ENCODE measurements at regions not wholly inside any gene's neighbourhood (a gene's known extent, or its start where the extent isn't known, plus 50 kb on each side); places are given as distances from the start of the nearest gene placed in this dataset.

DNA sequence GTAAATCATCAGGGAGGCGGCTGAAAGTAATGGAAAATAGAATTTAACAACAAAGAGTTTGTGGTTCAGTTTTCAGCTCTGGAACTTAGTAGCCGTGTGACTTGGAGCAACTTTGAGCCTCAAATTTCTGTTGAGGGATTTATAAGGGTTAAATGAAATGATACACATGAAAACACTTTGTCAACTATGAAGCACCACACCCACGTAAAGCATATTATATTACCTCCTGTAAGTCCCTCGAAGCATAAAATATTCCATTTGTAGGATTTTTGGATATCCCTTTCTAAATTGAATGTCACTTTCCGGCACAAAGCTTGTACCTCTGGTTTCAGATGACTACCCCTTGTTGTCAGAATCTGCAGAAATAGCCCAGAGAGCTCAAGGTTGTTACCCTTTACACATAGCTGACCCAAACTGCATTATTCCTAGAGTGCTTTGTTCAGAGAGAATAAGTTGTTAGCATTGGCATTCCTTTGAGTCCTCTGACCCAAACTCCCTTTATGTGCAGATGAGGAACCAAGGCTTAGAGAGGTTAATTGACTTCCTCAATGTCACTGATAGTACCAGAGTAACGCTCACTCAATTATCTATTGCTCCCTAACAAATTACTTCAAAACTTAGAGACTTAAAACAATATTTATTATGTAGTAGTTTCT is 187.9 kb upstream of the UMPS start:
- 74 to 77% methylated on average over 6 of the region's 6 CpGs for WGBS, 2 donors
- intact Hi-C loops (cut with DNase I; ENCODE audit: low total_unique reads), result loop anchor here (10.0 kb wide), 1 partner anchor 188 kb away; no protein-coding TSS in a partner anchor

DNA sequence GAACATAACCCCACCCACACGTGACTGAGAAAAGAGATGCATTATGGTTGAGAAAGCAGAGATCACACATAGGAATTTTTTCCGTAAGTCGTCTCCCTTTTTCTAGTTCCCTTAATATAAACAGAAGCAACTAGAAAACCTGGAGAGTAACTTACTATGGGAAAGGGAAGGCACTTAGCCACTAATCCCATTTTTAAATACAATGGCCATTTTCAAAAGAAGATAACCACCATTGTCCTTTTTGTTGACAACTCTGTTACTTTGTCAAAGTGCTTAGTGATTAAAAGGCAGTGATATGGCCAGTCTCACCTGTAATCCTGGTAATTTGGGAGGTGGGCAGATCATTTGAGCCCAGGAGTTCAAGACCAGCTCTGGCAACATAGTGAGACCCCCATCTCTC is 184.4 kb upstream of the UMPS start:
- no peak overlapping the region for H3K4me3 ChIP-seq (ENCODE audit: low read depth, poor library complexity, severe bottlenecking)
- WGBS, 2 donors, result 87% methylated on average over 3 of the region's 3 CpGs
- intact Hi-C loops (cut with DNase I; ENCODE audit: low total_unique reads), result loop anchor here (10.0 kb wide), 1 partner anchor 191 kb away; no protein-coding TSS in a partner anchor
- TF ChIP-seq CTCF (IDR thresholded peaks at IDR 0.05), result no peak
- TF ChIP-seq POLR2A (IDR thresholded peaks at IDR 0.05), result no peak
- no peak for DNase-seq (ENCODE audit: low spot score in 2 of 2)

More for the DNA sequence above, 187.9 kb upstream of the UMPS start:
- no peak for DNase-seq (ENCODE audit: low spot score in 2 of 2)
- no peak overlapping the region for H3K4me3 ChIP-seq (ENCODE audit: low read depth, poor library complexity, severe bottlenecking)
- TF ChIP-seq POLR2A (IDR thresholded peaks at IDR 0.05), result no peak

DNA sequence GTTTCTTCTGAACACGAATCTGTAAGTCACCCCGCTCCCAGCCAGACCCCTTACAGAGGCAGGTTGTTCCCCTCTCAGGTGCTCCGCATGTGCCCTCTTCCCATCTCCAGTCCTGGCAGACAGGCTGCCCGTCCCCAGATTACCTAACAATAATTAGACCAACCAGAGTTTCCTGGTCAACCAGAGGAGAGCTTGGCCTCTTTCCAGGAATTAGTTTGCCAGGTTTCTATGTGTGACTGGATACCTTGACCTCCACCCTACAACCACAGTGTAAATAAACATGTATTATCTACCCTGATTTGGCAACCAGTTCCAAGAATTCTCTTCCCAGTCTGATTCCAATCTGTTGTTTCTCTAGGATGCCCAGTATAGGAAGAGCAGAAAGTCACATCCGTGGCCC is 178.0 kb upstream of the UMPS start:
- TF ChIP-seq POLR2A (IDR thresholded peaks at IDR 0.05), result no peak
- TF ChIP-seq CTCF (IDR thresholded peaks at IDR 0.05), result peak in 1 of 3 donors; percentile 43
- no peak for DNase-seq (ENCODE audit: low spot score in 2 of 2)
- intact Hi-C loops (cut with DNase I; ENCODE audit: low total_unique reads), result no loop called here
- H3K4me3 ChIP-seq (ENCODE audit: low read depth, poor library complexity, severe bottlenecking), result no peak overlapping the region
- 74 to 77% methylated on average over 5 of the region's 5 CpGs for WGBS, 2 donors

- intact Hi-C loops (cut with DNase I; ENCODE audit: low total_unique reads), result no loop called here
Measured at GRCh38 chr3:124553178-124553577, 177.1 kb upstream of the UMPS start.

DNA sequence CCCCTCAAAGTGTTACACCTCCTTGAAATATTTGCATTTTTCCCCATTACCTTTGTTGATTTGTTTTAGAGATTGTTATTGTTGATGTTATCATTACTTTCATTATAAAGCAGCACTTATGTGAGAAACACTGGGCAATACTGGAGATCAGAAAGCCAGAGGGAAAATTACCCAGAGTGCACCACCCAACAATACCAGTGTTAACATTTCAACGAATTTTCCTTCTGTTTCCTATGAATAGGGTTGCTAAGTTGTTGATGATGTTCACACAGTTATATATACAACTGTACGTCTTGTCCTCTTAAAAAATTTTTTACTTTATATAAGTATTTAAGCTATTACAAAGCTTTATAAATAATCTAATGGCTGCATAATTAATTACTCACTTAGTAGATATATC is 173.6 kb upstream of the UMPS start:
- WGBS, 2 donors, result 36 to 50% methylated on average over 2 of the region's 2 CpGs
- intact Hi-C loops (cut with DNase I; ENCODE audit: low total_unique reads), result no loop called here

More at GRCh38 chr3:124553178-124553577, 177.1 kb upstream of the UMPS start:
- H3K4me3 ChIP-seq (ENCODE audit: low read depth, poor library complexity, severe bottlenecking), result no peak overlapping the region
- no peak for TF ChIP-seq CTCF (IDR thresholded peaks at IDR 0.05)
- no peak for TF ChIP-seq POLR2A (IDR thresholded peaks at IDR 0.05)
- 62 to 75% methylated on average over 3 of the region's 3 CpGs for WGBS, 2 donors
- no peak for DNase-seq (ENCODE audit: low spot score in 2 of 2)

More for the DNA sequence above, 173.6 kb upstream of the UMPS start:
- TF ChIP-seq CTCF (IDR thresholded peaks at IDR 0.05) (no peak), POLR2A (IDR thresholded peaks at IDR 0.05) (no peak)
- DNase-seq (ENCODE audit: low spot score in 2 of 2), result no peak
- no peak overlapping the region for H3K4me3 ChIP-seq (ENCODE audit: low read depth, poor library complexity, severe bottlenecking)
